Neural cell (in vitro differentiated cells): ENCODE measurements at regions not wholly inside any gene's neighbourhood (a gene's known extent, or its start where the extent isn't known, plus 50 kb on each side); places are given as distances from the start of the nearest gene placed in this dataset.

Experiments used
- H2AFZ ChIP-seq: fragments of 200-600, 300-800 bp; sonication (generic), shearing (Covaris generic); 2 replicates; pipeline ENCODE4 v1.6.0; 2014; ENCODE audit warnings: low read depth, mild to moderate bottlenecking, antibody characterized with exemption, low read length, moderate library complexity
- H3F3A ChIP-seq: fragments of 200-600 bp; shearing (Covaris generic); 2 replicates; pipeline ENCODE4 v1.6.1; 2016; ENCODE audit warnings: mild to moderate bottlenecking, moderate library complexity, mixed read lengths, antibody characterized with exemption, low read length; ENCODE audit not compliant: insufficient read depth, poor library complexity, severe bottlenecking
- H3K27ac ChIP-seq: fragments of 200-600, 300-800 bp; sonication (generic), shearing (Covaris generic); 2 replicates; pipeline ENCODE4 v1.5.1; 2014; ENCODE audit warnings: mild to moderate bottlenecking, low read length, moderate library complexity
- H3K27me3 ChIP-seq: fragments of 300-800, 200-600 bp; sonication (generic), shearing (Covaris generic); 2 replicates; pipeline ENCODE4 v1.6.0; 2014; ENCODE audit warnings: mild to moderate bottlenecking, low read depth, low read length, moderate library complexity; ENCODE audit not compliant: insufficient read depth
- H3K36me3 ChIP-seq: fragments of 300-800, 200-600 bp; sonication (generic), shearing (Covaris generic); 2 replicates; pipeline ENCODE4 v1.5.1; 2014; ENCODE audit warnings: mild to moderate bottlenecking, antibody characterized with exemption, low read length, moderate library complexity; ENCODE audit not compliant: insufficient read depth
- H3K4me2 ChIP-seq: fragments of 300-800, 200-600 bp; sonication (generic), shearing (Covaris generic); 2 replicates; pipeline ENCODE4 v1.6.0; 2014; ENCODE audit warnings: mild to moderate bottlenecking, low read length
- H3K4me3 ChIP-seq: fragments of 300-800, 200-600 bp; sonication (generic), shearing (Covaris generic); 2 replicates; pipeline ENCODE4 v1.5.1; 2014; ENCODE audit warnings: mild to moderate bottlenecking, low read length, moderate library complexity
- H3K79me2 ChIP-seq: fragments of 200-600 bp; shearing (Covaris generic); replicated peaks from 2 replicates; pipeline ENCODE4 v1.6.0; 2014; ENCODE audit warnings: mild to moderate bottlenecking, low read length, moderate library complexity; ENCODE audit not compliant: insufficient read depth
- H3K9ac ChIP-seq: fragments of 300-800, 200-600 bp; sonication (generic), shearing (Covaris generic); 2 replicates; pipeline ENCODE4 v1.6.1; 2016; ENCODE audit warnings: mild to moderate bottlenecking, low read length, mixed read lengths
- H3K9me2 ChIP-seq: fragments of 200-600 bp; shearing (Covaris generic); 2 replicates; pipeline ENCODE4 v1.6.1; 2016; ENCODE audit warnings: mild to moderate bottlenecking, low read length, mixed read lengths; ENCODE audit not compliant: insufficient read depth
- H3K9me3 ChIP-seq: fragments of 200-600, 300-800 bp; sonication (generic), shearing (Covaris generic); 2 replicates; pipeline ENCODE4 v1.6.1; 2016; ENCODE audit warnings: mild to moderate bottlenecking, mixed run types, low read length, moderate library complexity, mixed read lengths
- H4K20me1 ChIP-seq: fragments of 200-600 bp; shearing (Covaris generic); 2 replicates; pipeline ENCODE4 v1.6.1; 2016; ENCODE audit warnings: mild to moderate bottlenecking, mixed run types; ENCODE audit not compliant: insufficient read depth
- EP300 ChIP-seq: fragments of 450-650 bp; conservative IDR thresholded peaks from 2 replicates; pipeline ENCODE4 v1.6.1; 2014; ENCODE audit warnings: antibody characterized with exemption, mild to moderate bottlenecking, moderate library complexity; ENCODE audit not compliant: poor library complexity, severe bottlenecking
- EZH2 ChIP-seq: fragments of 200-600, 300-800 bp; shearing (Covaris generic), sonication (generic); IDR thresholded peaks from 2 replicates; pipeline ENCODE4 v1.6.1; 2014; ENCODE audit warnings: antibody characterized with exemption, low read length, borderline replicate concordance, mild to moderate bottlenecking; ENCODE audit not compliant: insufficient read depth, poor library complexity, severe bottlenecking
- MXI1 ChIP-seq: fragments of 450-650 bp; conservative IDR thresholded peaks from 2 replicates; pipeline ENCODE4 v1.6.1; 2014; ENCODE audit warnings: antibody characterized with exemption, mild to moderate bottlenecking; ENCODE audit not compliant: poor library complexity, severe bottlenecking
- POLR2AphosphoS5 ChIP-seq: IDR thresholded peaks from 2 replicates; pipeline ENCODE4 v1.6.1; 2012
- RAD21 ChIP-seq: fragments of 450-650 bp; conservative IDR thresholded peaks from 2 replicates; pipeline ENCODE4 v1.6.1; 2014; ENCODE audit warnings: antibody characterized with exemption, mild to moderate bottlenecking, moderate library complexity
- REST ChIP-seq: IDR thresholded peaks from 2 replicates; pipeline ENCODE4 v1.6.1; 2012; ENCODE audit warnings: borderline replicate concordance
- SMC3 ChIP-seq: fragments of 450-650 bp; conservative IDR thresholded peaks from 2 replicates; pipeline ENCODE4 v1.6.1; 2014; ENCODE audit warnings: antibody characterized with exemption, mild to moderate bottlenecking, moderate library complexity; ENCODE audit not compliant: poor library complexity
- TAF1 ChIP-seq: IDR thresholded peaks from 2 replicates; pipeline ENCODE4 v1.6.1; 2012; ENCODE audit warnings: low read depth
- TF ChIP-seq, protein P1 (sequence below): fragments of 450-650 bp; IDR thresholded peaks from 2 replicates; pipeline ENCODE4 v1.5.1; 2014; ENCODE audit warnings: antibody characterized with exemption, mild to moderate bottlenecking, moderate library complexity; ENCODE audit not compliant: poor library complexity, severe bottlenecking

GRCh38 chr1:95780836-95781235 is 546.8 kb downstream of the RWDD3 start:
- H3K36me3 ChIP-seq: no peaks in the 10 kb centered on the region
- no peak for TF ChIP-seq MXI1
- TF ChIP-seq SMC3: no peak
- TF ChIP-seq TAF1: no peak
- TF ChIP-seq, protein P1, sequence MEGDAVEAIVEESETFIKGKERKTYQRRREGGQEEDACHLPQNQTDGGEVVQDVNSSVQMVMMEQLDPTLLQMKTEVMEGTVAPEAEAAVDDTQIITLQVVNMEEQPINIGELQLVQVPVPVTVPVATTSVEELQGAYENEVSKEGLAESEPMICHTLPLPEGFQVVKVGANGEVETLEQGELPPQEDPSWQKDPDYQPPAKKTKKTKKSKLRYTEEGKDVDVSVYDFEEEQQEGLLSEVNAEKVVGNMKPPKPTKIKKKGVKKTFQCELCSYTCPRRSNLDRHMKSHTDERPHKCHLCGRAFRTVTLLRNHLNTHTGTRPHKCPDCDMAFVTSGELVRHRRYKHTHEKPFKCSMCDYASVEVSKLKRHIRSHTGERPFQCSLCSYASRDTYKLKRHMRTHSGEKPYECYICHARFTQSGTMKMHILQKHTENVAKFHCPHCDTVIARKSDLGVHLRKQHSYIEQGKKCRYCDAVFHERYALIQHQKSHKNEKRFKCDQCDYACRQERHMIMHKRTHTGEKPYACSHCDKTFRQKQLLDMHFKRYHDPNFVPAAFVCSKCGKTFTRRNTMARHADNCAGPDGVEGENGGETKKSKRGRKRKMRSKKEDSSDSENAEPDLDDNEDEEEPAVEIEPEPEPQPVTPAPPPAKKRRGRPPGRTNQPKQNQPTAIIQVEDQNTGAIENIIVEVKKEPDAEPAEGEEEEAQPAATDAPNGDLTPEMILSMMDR: no peak
- TF ChIP-seq RAD21: no peak
- TF ChIP-seq EP300: no peak
- TF ChIP-seq REST: no peak
- no peak for TF ChIP-seq EZH2
- no peak for TF ChIP-seq POLR2AphosphoS5
- H3F3A ChIP-seq: no peaks in the 10 kb centered on the region
- no peaks in the 10 kb centered on the region for H3K79me2 ChIP-seq
- H3K9me2 ChIP-seq: no peaks in the 10 kb centered on the region
- no peak overlapping the region for H3K27ac ChIP-seq
- H3K27me3 ChIP-seq: no peaks in the 10 kb centered on the region
- no peak overlapping the region for H3K9ac ChIP-seq
- H2AFZ ChIP-seq: no peak overlapping the region
- H3K4me3 ChIP-seq: no peak overlapping the region
- H3K9me3 ChIP-seq: no peaks in the 10 kb centered on the region
- no peak overlapping the region for H3K4me2 ChIP-seq
- no peaks in the 10 kb centered on the region for H4K20me1 ChIP-seq

- Histone ChIP-seq H3K79me2 (no peaks in the 10 kb centered on the region), H3K9ac (no peak overlapping the region), H3K9me2 (no peaks in the 10 kb centered on the region), H4K20me1 (no peaks in the 10 kb centered on the region), H2AFZ (no peak overlapping the region), H3K4me2 (no peak overlapping the region), H3K36me3 (no peaks in the 10 kb centered on the region), H3K27ac (no peak overlapping the region), H3K27me3 (no peaks in the 10 kb centered on the region), H3F3A (no peaks in the 10 kb centered on the region), H3K9me3 (no peaks in the 10 kb centered on the region), H3K4me3 (no peak overlapping the region)
- TF ChIP-seq TAF1 (no peak), POLR2AphosphoS5 (no peak), REST (no peak), MXI1 (no peak), RAD21 (no peak)
- TF ChIP-seq, protein P1: no peak
Observed at GRCh38 chr1:95790136-95790535, 556.1 kb downstream of the RWDD3 start.
